A549 (cell line): ENCODE measurements at regions not wholly inside any gene's neighbourhood (a gene's known extent, or its start where the extent isn't known, plus 50 kb on each side); places are given as distances from the start of the nearest gene placed in this dataset.
"Not testable (repeated sequence)": the region's sequence is repeated elsewhere in the genome, so short reads cannot be mapped to it uniquely, and the experiment has no call there.

ENCODE experiments used
- CTCF ChIP-seq: fragments of >200 bp; sonication (Bioruptor Twin); formaldehyde crosslinking; IDR thresholded peaks from 3 replicates; pipeline ENCODE4 v1.5.1; 2016
- E2F6 ChIP-seq: IDR thresholded peaks from 2 replicates; pipeline ENCODE4 v1.6.1; 2012; ENCODE audit warnings: low read depth, borderline replicate concordance
- FOSL2 ChIP-seq, 2 experiments: fragments of 450-650 bp in 1 of 2; fragments of >200 bp in 1 of 2; sonication (Bioruptor Twin) in 1 of 2; formaldehyde crosslinking; IDR thresholded peaks; 2 replicates each; pipeline versions ENCODE4 v1.5.0 to v1.6.1; 2016 to 2020; ENCODE audit warnings: mild to moderate bottlenecking in 1 of 2, moderate library complexity in 1 of 2
- KDM5A ChIP-seq: fragments of 200-600 bp; sonication (generic); IDR thresholded peaks from 2 replicates; pipeline ENCODE4 v1.6.1; 2016; ENCODE audit warnings: antibody characterized with exemption, mild to moderate bottlenecking
- POLR2A ChIP-seq: IDR thresholded peaks from 2 replicates; pipeline ENCODE4 v1.6.1; 2012; ENCODE audit warnings: mild to moderate bottlenecking, low read length
- SMC3 ChIP-seq: fragments of >200 bp; sonication (Bioruptor Twin); formaldehyde crosslinking; IDR thresholded peaks from 3 replicates; pipeline ENCODE4 v1.6.1; 2018; ENCODE audit warnings: inconsistent platforms
- ZNF302 ChIP-seq: fragments of 250-450 bp; sonication (Bioruptor Pico); IDR thresholded peaks from 2 replicates; pipeline ENCODE4 v1.9.0; 2021; ENCODE audit warnings: inconsistent platforms, mild to moderate bottlenecking, moderate library complexity

- not testable (repeated sequence) for TF ChIP-seq POLR2A; CTCF; KDM5A; ZNF302; E2F6; SMC3; FOSL2 (IDR thresholded peaks at IDR 0.05); FOSL2 (CRISPR knock-in tag; IDR thresholded peaks at IDR 0.05)
Measured at GRCh38 chr17:64799543-64800188, 119.6 kb downstream of the LRRC37A3 start.
